Fibroblast of lung (primary cell): ENCODE measurements at regions not wholly inside any gene's neighbourhood (a gene's known extent, or its start where the extent isn't known, plus 50 kb on each side); places are given as distances from the start of the nearest gene placed in this dataset.

Experiments used
- DNase-seq, 2 donors: peaks; one replicate each; pipeline versions ENCODE4 v3.0.0 to v3.0.0-alpha.2; 2010; ENCODE audit warnings: low read depth in 2 of 2
- H2AFZ ChIP-seq: 2 replicates; pipeline ENCODE4 v1.5.1; 2012; ENCODE audit warnings: low read length, control low read depth, inconsistent platforms
- H3K27ac ChIP-seq: 2 replicates; pipeline ENCODE4 v1.5.1; 2011; ENCODE audit warnings: low read length, control low read depth; ENCODE audit not compliant: insufficient read depth
- H3K27me3 ChIP-seq: 2 replicates; pipeline ENCODE4 v1.5.1; 2011; ENCODE audit warnings: mild to moderate bottlenecking, low read length; ENCODE audit not compliant: control insufficient read depth, insufficient read depth
- H3K36me3 ChIP-seq: 2 replicates; pipeline ENCODE4 v1.5.1; 2011; ENCODE audit warnings: low read length; ENCODE audit not compliant: control insufficient read depth, insufficient read depth
- H3K4me1 ChIP-seq: 2 replicates; pipeline ENCODE4 v1.5.1; 2011; ENCODE audit warnings: low read length; ENCODE audit not compliant: control insufficient read depth, insufficient read depth; ENCODE audit errors: extremely low read depth
- H3K4me2 ChIP-seq: 2 replicates; pipeline ENCODE4 v1.5.1; 2011; ENCODE audit warnings: low read length, control low read depth; ENCODE audit not compliant: insufficient read depth; ENCODE audit errors: extremely low read depth
- H3K4me3 ChIP-seq, 4 experiments: fragments of 200-600 bp in 1 of 4; sonication (generic) in 1 of 4; replicated peaks in 1 of 4; 2 replicates each; pipeline ENCODE4 v1.5.1; 2011 to 2016; ENCODE audit warnings: low read length in 4 of 4, low read depth in 3 of 4, mild to moderate bottlenecking in 3 of 4, control low read depth in 2 of 4, inconsistent platforms in 1 of 4, mixed read lengths in 1 of 4; ENCODE audit not compliant: insufficient read depth in 1 of 4; ENCODE audit errors: control extremely low read depth in 1 of 4
- H3K79me2 ChIP-seq: 2 replicates; pipeline ENCODE4 v1.5.1; 2012; ENCODE audit warnings: mild to moderate bottlenecking, low read length, inconsistent platforms; ENCODE audit not compliant: control insufficient read depth, insufficient read depth
- H3K9ac ChIP-seq: 2 replicates; pipeline ENCODE4 v1.5.1; 2011; ENCODE audit warnings: mild to moderate bottlenecking, low read length, control low read depth; ENCODE audit not compliant: insufficient read depth
- H3K9me3 ChIP-seq: 2 replicates; pipeline ENCODE4 v1.5.1; 2012; ENCODE audit warnings: low read depth, low read length; ENCODE audit not compliant: control insufficient read depth, insufficient read depth
- H4K20me1 ChIP-seq: 2 replicates; pipeline ENCODE4 v1.5.1; 2011; ENCODE audit warnings: low read length; ENCODE audit not compliant: control insufficient read depth, insufficient read depth; ENCODE audit errors: extremely low read depth
- EZH2 ChIP-seq: IDR thresholded peaks from 2 replicates; pipeline ENCODE4 v1.5.1; 2012; ENCODE audit warnings: low read length, control low read depth, mild to moderate bottlenecking; ENCODE audit errors: missing control alignments
- TF ChIP-seq, protein P1 (sequence below), 2 donors: IDR thresholded peaks in 1 of 2; conservative IDR thresholded peaks in 1 of 2; 1 replicate in 1 of 2; 2 replicates in 1 of 2; pipeline ENCODE4 v1.5.1; 2011 to 2012; ENCODE audit warnings: low read length in 2 of 2, control low read depth in 1 of 2, inconsistent platforms in 1 of 2, low read depth in 1 of 2, mild to moderate bottlenecking in 1 of 2

DNA sequence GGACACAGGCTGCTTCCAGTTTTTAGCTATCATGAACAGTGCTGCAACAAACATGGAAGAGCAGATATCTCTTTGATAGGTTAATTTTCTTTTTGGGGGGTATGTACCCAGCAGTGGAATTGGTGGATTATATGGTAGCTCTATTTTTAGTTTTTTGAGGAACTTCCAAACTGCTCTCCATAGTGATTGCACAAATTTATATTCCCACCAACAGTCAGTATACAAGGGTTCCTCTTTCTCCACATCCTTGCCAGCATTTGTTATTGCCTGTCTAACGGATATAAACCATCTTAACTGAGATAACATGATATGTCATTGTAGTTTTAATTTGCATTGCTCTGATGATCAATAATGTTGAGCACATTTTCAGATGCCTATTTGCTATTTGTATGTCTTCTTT, 237.6 kb downstream of the MMUT start:
- TF ChIP-seq, protein P1, sequence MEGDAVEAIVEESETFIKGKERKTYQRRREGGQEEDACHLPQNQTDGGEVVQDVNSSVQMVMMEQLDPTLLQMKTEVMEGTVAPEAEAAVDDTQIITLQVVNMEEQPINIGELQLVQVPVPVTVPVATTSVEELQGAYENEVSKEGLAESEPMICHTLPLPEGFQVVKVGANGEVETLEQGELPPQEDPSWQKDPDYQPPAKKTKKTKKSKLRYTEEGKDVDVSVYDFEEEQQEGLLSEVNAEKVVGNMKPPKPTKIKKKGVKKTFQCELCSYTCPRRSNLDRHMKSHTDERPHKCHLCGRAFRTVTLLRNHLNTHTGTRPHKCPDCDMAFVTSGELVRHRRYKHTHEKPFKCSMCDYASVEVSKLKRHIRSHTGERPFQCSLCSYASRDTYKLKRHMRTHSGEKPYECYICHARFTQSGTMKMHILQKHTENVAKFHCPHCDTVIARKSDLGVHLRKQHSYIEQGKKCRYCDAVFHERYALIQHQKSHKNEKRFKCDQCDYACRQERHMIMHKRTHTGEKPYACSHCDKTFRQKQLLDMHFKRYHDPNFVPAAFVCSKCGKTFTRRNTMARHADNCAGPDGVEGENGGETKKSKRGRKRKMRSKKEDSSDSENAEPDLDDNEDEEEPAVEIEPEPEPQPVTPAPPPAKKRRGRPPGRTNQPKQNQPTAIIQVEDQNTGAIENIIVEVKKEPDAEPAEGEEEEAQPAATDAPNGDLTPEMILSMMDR (conservative IDR thresholded peaks at IDR 0.05 in 1 of 2, IDR thresholded peaks at IDR 0.05 in 1 of 2; ENCODE audit: low read depth in 1 of 2, low read length in 2 of 2): no peak
- no peak for TF ChIP-seq EZH2
- Histone ChIP-seq H3K4me3 (no peak overlapping the region), H3K27ac (no peak overlapping the region), H3K9ac (no peak overlapping the region), H3K4me1 (no peaks in the 10 kb centered on the region), H3K79me2 (no peaks in the 10 kb centered on the region), H3K4me2 (no peak overlapping the region), H3K9me3 (no peaks in the 10 kb centered on the region), H3K27me3 (no peaks in the 10 kb centered on the region), H4K20me1 (no peaks in the 10 kb centered on the region), H3K36me3 (no peaks in the 10 kb centered on the region), H2AFZ (no peak overlapping the region)
- no peak for DNase-seq

DNA sequence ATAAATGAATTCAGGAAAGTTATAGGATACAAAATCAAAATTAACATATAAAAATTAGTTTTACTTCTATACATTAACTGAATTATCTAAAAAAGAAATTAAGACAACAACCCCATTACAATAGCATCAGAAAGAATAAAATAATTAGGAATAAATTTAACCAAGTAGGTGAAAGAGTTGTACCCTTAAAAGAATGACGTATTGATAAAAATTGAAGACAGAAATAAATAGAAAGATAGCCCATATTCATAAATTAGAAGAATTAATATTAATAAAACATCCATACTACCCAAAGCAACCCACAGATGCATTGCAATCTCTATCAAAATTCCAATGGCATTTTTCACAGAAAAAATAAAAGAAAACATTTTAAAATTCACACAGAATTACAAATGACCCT, 242.8 kb downstream of the MMUT start:
- H3K4me3 ChIP-seq: no peak overlapping the region
- no peaks in the 10 kb centered on the region for H4K20me1 ChIP-seq
- DNase-seq: no peak
- H3K79me2 ChIP-seq: no peaks in the 10 kb centered on the region
- H3K27me3 ChIP-seq: no peaks in the 10 kb centered on the region
- no peak overlapping the region for H3K9ac ChIP-seq
- H2AFZ ChIP-seq: no peak overlapping the region
- TF ChIP-seq, protein P1 (conservative IDR thresholded peaks at IDR 0.05 in 1 of 2, IDR thresholded peaks at IDR 0.05 in 1 of 2; ENCODE audit: low read depth in 1 of 2, low read length in 2 of 2): no peak
- TF ChIP-seq EZH2: no peak
- H3K4me1 ChIP-seq: no peaks in the 10 kb centered on the region
- no peak overlapping the region for H3K27ac ChIP-seq
- H3K36me3 ChIP-seq: no peaks in the 10 kb centered on the region
- H3K9me3 ChIP-seq: no peaks in the 10 kb centered on the region
- no peak overlapping the region for H3K4me2 ChIP-seq

DNA sequence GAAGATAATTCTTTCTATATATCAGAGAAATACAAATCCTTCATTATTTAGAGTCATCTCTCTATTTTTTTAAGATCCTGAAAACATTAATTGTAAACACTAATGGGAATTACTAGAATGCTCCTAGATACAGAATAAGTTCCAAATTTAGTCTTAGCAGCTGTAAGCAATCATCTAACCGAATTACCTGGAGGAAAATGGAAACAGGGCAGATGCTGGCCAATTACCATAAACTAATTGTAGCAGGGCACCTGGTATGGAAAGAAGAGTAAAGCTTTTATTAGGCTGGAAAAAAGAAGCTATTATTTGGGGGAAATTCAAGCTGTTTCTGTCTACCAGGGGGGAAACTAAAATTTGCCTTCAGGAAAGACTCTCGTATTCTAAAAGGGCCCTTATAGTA, 257.5 kb downstream of the MMUT start:
- Histone ChIP-seq H3K36me3 (no peaks in the 10 kb centered on the region), H3K27ac (no peak overlapping the region), H4K20me1 (no peaks in the 10 kb centered on the region), H3K9ac (no peak overlapping the region), H2AFZ (no peak overlapping the region), H3K4me1 (no peaks in the 10 kb centered on the region), H3K79me2 (no peaks in the 10 kb centered on the region), H3K4me3 (no peak overlapping the region), H3K4me2 (no peak overlapping the region), H3K9me3 (no peaks in the 10 kb centered on the region), H3K27me3 (no peaks in the 10 kb centered on the region)
- no peak for DNase-seq
- TF ChIP-seq, protein P1 (conservative IDR thresholded peaks at IDR 0.05 in 1 of 2, IDR thresholded peaks at IDR 0.05 in 1 of 2; ENCODE audit: low read depth in 1 of 2, low read length in 2 of 2): no peak
- no peak for TF ChIP-seq EZH2
